Ovary (tissue), 3 donors: ENCODE measurements at regions not wholly inside any gene's neighbourhood (a gene's known extent, or its start where the extent isn't known, plus 50 kb on each side); places are given as distances from the start of the nearest gene placed in this dataset.

Source experiments
- EP300 ChIP-seq: sonication (generic); formaldehyde crosslinking; IDR thresholded peaks from one replicate; pipeline ENCODE4 v1.6.1; 2017; ENCODE audit warnings: antibody characterized with exemption
- POLR2A ChIP-seq: fragments of 450-650 bp; IDR thresholded peaks from one replicate; pipeline ENCODE4 v1.6.1; 2017; ENCODE audit warnings: antibody characterized with exemption, mild to moderate bottlenecking, moderate library complexity
- TF ChIP-seq, protein P1 (sequence below), 3 donors: fragments of 450-650 bp in 2 of 3; fragments of 200-600 bp in 1 of 3; IDR thresholded peaks; one replicate each; pipeline versions ENCODE4 v1.5.1 to v1.8.0; 2016 to 2022; ENCODE audit warnings: antibody characterized with exemption in 3 of 3, mild to moderate bottlenecking in 1 of 3
- donor health status: DM: no; HTN: no; CAD: no.

DNA sequence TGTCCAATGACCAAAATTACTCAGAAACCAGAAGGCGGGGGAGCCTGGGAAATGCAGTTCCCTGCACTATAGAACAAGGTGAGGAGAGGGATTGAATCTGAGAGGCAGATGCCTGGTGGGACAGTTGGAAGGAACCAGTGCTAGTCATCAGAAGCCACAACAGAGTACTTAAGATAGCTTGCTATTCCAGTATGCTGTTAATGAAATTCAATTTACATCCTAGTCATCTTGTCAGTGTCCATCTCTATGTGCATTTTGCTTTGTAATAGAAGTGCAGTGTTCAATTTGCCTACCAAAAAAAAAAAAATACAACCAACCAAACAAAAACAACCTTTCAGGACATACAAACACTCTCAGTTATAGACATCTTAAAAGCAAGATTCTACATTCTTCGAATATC, 679.1 kb upstream of the CPEB2 start:
- TF ChIP-seq, protein P1, sequence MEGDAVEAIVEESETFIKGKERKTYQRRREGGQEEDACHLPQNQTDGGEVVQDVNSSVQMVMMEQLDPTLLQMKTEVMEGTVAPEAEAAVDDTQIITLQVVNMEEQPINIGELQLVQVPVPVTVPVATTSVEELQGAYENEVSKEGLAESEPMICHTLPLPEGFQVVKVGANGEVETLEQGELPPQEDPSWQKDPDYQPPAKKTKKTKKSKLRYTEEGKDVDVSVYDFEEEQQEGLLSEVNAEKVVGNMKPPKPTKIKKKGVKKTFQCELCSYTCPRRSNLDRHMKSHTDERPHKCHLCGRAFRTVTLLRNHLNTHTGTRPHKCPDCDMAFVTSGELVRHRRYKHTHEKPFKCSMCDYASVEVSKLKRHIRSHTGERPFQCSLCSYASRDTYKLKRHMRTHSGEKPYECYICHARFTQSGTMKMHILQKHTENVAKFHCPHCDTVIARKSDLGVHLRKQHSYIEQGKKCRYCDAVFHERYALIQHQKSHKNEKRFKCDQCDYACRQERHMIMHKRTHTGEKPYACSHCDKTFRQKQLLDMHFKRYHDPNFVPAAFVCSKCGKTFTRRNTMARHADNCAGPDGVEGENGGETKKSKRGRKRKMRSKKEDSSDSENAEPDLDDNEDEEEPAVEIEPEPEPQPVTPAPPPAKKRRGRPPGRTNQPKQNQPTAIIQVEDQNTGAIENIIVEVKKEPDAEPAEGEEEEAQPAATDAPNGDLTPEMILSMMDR (IDR thresholded peaks at IDR 0.05) = no peak
- TF ChIP-seq POLR2A (no peak), EP300 (no peak)
